GM23338 (cell line): ENCODE measurements at regions not wholly inside any gene's neighbourhood (a gene's known extent, or its start where the extent isn't known, plus 50 kb on each side); places are given as distances from the start of the nearest gene placed in this dataset.

Experiments
- CREB1 ChIP-seq: fragments of 250-450 bp; sonication (Bioruptor Pico); IDR thresholded peaks from 2 replicates; pipeline ENCODE4 v1.5.0; 2020; ENCODE audit warnings: low read depth, mild to moderate bottlenecking, moderate library complexity
- CTCF ChIP-seq, 2 experiments: fragments of 200-600 bp in 1 of 2; sonication (generic) in 1 of 2; conservative IDR thresholded peaks; 2 replicates each; pipeline versions ENCODE4 v1.5.1 to v1.6.1; 2016 to 2017; ENCODE audit warnings: antibody characterized with exemption in 2 of 2, low read depth in 2 of 2, mild to moderate bottlenecking in 2 of 2, moderate library complexity in 1 of 2
- EZH2 ChIP-seq: fragments of 200-600 bp; sonication (generic); IDR thresholded peaks from one replicate; pipeline ENCODE4 v1.8.0; 2017; ENCODE audit warnings: antibody characterized with exemption, mild to moderate bottlenecking, low read depth; ENCODE audit not compliant: unreplicated experiment
- EZH2phosphoT487 ChIP-seq: fragments of 200-600 bp; sonication (generic); IDR thresholded peaks from one replicate; pipeline ENCODE4 v1.8.1; 2018; ENCODE audit warnings: antibody characterized with exemption; ENCODE audit not compliant: unreplicated experiment
- POLR2AphosphoS5 ChIP-seq: IDR thresholded peaks from 2 replicates; pipeline ENCODE4 v1.6.1; 2016; ENCODE audit warnings: antibody characterized with exemption, low read depth
- REST ChIP-seq: IDR thresholded peaks from one replicate; pipeline ENCODE4 v1.6.1; 2018; ENCODE audit warnings: antibody characterized with exemption; ENCODE audit not compliant: unreplicated experiment
- ZNF114 ChIP-seq: fragments of 250-450 bp; sonication (Bioruptor Pico); IDR thresholded peaks from 2 replicates; pipeline ENCODE4 v1.5.0; 2020; ENCODE audit warnings: mild to moderate bottlenecking, moderate library complexity

DNA sequence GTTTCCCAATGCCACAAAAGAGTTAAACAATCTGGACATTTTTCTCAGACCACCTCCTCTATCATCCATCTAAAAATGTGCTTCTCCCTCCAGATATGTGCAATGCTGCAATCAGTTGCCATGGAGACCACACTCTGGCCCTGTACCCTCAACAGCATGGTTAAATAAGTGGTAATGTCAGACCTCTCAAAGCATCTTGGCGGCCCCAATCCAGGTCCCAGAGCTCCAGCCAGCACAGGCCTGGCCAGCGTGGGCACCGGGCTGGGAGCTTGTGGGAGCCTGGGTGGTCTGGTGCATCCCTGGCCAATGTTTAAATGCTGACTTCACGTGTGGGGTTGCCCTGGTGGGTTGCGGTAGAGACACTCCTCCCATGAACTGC lies 362.9 kb upstream of the ZNF32 start:
- TF ChIP-seq EZH2phosphoT487: no peak
- TF ChIP-seq ZNF114: no peak
- no peak for TF ChIP-seq POLR2AphosphoS5
- no peak for TF ChIP-seq CTCF (conservative IDR thresholded peaks at IDR 0.05; ENCODE audit: low read depth in 2 of 2)
- TF ChIP-seq EZH2: no peak
- no peak for TF ChIP-seq REST
- no peak for TF ChIP-seq CREB1
